Stimulated activated CD8-positive, alpha-beta memory T cell treated with anti-CD3 and anti-CD28 coated beads, Interleukin-7, amount 100 ng/mL, for 48 hours (primary cell): ENCODE measurements at regions not wholly inside any gene's neighbourhood (a gene's known extent, or its start where the extent isn't known, plus 50 kb on each side); places are given as distances from the start of the nearest gene placed in this dataset.

Experiments
- DNase-seq, 2 donors: peaks; one replicate each; pipeline ENCODE4 v3.0.0-alpha.2; 2020; ENCODE audit warnings: low read depth in 1 of 2; ENCODE audit errors: extremely low read depth in 1 of 2

GRCh38 chr5:66306105-66306843 is 162.2 kb downstream of the SREK1 start:
- no peak for DNase-seq

DNA sequence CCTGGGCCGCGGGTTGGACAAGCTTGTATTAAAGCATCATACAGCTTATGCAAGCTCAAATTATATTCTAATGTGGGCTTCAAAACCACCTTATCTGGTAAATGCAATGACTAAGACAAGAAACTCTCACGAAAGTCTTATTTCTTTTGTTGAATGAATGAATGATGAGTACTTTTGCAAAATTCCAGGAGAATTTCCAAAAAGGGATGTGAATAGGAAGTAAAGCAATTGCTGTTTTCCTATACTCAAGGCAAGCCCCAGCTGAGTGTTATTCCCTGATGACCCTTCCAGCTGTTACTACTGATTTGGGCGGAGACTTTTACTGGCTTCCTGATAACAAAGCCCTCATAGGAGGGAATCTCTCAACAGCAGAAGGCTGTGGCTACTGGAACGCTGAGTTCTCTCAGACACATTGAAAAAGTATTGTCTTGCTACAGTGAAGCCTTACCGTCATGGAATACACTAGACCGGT is 162.8 kb downstream of the SREK1 start:
- DNase-seq = no peak

DNA sequence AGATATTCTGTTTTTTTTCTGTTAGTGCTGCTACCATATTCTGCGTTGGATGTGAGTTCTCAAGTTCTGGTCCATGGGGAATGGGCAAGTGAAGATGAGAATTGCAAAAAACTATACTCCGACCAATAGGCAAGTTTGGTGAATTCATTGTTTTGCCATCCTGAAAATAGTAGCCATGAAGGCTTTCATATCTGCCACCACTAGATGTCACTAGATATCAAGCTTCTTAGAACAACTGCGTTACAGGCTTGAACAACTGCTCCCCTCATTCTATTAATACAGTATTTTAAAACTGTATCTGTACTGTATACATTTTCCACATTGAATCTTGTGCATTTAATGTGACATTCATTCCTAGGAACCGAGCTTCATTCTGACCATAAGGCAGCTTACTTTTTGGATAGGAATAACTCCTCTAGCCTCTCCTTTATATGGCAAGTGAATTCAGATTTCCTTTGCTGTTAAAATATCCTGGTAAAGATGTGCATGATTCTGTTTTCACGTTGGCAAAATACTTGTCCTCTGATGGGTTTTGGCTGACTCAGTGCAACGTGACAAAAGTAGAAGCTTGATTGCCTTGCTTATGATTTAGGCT is 163.6 kb downstream of the SREK1 start:
- DNase-seq = no peak

- DNase-seq = no peak
Measured at GRCh38 chr5:66312266-66312665, 168.2 kb downstream of the SREK1 start.

- no peak for DNase-seq
Measured at GRCh38 chr5:66315784-66316183, 171.7 kb downstream of the SREK1 start.

- DNase-seq = no peak
Measured at GRCh38 chr5:66322786-66323528, 178.9 kb downstream of the SREK1 start.

- no peak for DNase-seq
Measured at GRCh38 chr5:66323529-66323895, 179.4 kb downstream of the SREK1 start.

GRCh38 chr5:66324357-66324756 is 180.3 kb downstream of the SREK1 start:
- DNase-seq = no peak

- DNase-seq = no peak
Measured at GRCh38 chr5:66326276-66326675, 182.2 kb downstream of the SREK1 start.

GRCh38 chr5:66327008-66327407 is 182.9 kb downstream of the SREK1 start:
- DNase-seq = no peak

DNA sequence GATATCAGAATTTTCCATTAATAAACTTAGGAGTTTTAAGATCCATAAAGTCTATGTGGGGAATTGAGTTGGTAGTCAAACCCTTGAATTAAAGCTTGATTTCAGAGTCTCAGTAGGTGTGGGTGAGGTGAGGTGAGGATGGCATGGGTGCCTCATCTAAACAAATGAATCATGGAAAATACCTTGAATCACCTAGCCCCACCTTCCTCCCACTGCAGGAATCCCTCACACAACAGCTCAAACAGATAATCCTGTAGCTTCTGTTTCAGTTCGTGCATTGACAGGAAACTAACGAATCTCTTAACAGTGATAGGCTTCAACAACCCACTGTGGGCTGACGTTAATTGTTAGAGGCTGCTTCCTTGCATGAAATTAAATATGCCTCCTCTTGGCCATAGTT is 185.0 kb downstream of the SREK1 start:
- DNase-seq = peak in 1 of 2 donors; percentile 3

GRCh38 chr5:66333192-66333591 is 189.1 kb downstream of the SREK1 start:
- DNase-seq = no peak

DNA sequence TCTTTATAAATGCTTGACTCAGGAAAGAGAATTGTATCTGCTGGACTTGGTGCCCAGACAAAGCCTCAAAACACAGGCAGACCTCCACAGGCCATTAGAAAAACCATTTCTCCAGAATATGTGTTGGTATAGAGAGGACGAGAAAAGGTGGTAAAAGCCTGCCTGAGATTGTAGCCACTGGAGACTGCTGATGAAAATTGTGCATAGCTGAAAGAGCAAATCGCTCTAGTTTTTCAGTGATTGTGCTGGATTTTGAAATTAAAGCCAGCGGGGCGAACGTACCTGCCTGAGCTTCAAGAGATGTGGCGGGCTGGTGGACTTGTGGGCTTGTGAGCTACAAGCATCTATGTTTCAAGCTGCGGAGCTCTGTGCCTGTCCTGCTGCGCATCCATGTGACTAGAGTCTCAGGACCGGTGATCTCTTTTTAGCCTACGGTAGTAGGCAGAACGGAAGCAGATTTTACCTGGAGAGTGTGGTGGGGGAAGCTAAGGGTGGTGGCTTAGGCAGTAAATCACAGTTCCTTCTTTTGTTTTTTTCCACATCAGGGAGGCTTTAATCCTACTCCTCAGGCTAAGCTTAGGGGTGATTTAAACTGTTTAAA is 193.6 kb downstream of the SREK1 start:
- no peak for DNase-seq

- DNase-seq = no peak
Measured at GRCh38 chr5:66338828-66339227, 194.7 kb downstream of the SREK1 start.

DNA sequence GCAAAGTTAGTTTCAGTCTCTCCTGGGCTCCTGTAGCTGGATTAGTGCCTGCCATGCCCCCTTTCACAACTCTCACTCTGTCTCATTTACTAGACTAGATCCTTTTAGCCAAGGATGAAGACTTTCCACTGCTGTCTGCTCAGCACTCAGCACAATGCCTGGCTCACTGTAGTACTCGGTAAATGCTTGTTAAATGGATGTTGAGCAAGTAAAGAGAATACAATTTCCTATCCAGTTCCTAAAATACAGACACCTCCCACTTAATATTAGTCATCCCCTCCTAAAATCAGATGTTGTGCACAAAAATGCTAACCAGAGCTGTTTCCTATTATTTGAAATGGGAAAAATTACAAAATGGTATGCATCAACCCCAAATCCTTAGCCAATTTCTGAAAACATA is 195.8 kb downstream of the SREK1 start:
- DNase-seq = no peak

GRCh38 chr5:66340786-66341185 is 196.7 kb downstream of the SREK1 start:
- no peak for DNase-seq

- no peak for DNase-seq
Measured at GRCh38 chr5:66342341-66342880, 198.3 kb downstream of the SREK1 start.

GRCh38 chr5:66343370-66344071 is 199.4 kb downstream of the SREK1 start:
- no peak for DNase-seq

DNA sequence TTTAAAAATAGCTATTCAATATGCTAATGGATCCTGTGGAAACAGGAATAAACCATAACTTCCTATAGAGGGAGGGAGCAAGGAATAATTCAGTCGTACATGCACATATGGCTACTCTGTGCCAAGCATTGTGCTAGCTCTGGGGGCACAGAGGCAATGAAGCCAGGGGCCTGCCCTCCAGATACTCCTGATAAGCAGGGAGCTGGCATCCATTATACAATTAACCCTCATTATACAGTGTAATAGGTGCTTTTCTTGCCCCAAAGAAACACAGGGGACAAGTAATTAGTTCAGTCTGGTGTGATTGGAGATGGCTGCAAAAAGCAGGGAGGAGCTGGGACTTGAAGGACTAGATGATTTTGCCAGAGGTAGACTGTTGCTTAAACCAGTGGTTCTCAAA is 200.4 kb downstream of the SREK1 start:
- DNase-seq = no peak

GRCh38 chr5:66345281-66345680 is 201.2 kb downstream of the SREK1 start:
- no peak for DNase-seq

DNA sequence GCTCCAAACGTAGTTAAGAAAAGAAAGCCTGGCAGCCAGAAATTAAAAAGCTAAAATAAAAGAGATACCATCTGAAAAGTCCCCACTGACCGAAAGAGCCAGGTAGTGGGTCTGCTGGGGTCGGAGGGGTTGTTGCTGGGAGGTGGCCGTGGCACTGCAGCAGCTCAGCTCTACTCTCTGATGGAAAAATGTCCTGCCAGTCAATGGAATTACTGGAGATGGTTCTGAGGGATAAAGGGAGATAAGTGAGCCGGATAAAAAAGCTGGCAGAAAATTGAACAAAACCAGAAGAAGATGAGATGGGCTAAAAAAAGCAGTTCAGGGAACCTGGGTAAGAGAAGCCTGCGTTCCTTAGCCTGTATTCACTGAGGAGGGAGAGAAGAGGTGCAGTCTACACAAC is 202.8 kb downstream of the SREK1 start:
- no peak for DNase-seq
